NCI-H510A (cell line): ENCODE measurements at regions not wholly inside any gene's neighbourhood (a gene's known extent, or its start where the extent isn't known, plus 50 kb on each side); places are given as distances from the start of the nearest gene placed in this dataset.
A peak's percentile ranks its signal among the peaks of the same experiment; 100 is the strongest.

ENCODE experiments used
- DNase-seq: peaks from one replicate; lab custom pipeline; 2025; lab: John Stamatoyannopoulos, UW

DNA sequence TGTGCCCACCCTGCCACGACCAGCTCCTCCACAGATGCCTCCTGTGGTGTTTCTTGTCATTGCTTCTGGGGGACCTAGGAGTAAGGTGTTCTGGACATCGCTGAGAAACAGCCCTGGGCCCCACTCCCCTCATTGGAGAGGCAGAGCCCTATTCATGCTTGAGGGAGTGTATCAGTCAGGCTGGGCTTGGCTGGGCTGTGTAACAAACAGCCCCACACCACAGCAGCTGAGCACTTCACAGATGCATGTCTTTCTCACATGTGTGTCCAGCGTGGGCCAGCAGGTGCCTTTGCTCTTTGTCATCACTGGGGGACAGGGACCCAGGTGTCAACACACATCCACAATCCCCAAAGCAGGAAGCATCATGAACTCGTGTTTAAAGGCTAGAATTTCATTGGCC, 65.1 kb upstream of the FBRSL1 start:
- DNase-seq = no peak

DNA sequence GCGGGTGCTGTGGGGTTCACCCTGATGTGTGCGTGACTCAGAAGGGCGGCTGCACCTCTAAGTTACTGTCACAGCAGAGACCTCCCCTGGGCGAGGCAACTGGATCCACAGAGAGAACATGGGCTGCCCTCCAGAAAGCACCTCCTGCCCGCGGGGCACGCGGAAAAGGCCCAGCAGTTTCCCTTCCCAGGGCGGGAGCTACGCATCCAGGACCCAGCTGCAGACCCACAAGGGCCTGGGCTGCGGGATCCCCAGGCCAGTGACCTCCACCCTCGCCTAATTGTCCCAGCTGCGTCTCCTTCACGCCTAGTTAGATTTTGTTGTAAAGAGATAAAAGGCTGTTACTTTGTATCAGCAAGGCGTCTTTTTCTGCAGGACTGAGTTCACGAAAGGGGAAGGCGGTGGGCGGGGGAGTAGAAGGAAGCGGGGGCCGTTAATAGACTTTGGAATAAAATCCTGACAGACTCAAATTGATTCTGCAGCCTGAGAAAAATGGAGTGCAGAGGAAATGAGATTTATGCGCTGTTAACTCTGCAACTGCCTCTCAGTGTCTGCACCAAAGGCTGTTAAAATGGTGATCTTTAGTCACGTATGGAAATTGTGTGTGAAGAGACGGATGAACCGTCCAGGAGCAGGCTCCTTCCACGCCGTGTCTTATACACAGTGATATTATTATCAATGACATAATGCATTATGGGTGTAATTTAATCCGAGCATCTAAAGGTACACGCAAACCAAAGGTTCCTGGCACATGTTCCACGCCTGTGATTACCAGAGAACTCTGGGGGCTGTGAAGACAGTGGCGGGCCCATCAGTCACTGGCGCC, 65.9 kb upstream of the FBRSL1 start:
- no peak for DNase-seq

DNA sequence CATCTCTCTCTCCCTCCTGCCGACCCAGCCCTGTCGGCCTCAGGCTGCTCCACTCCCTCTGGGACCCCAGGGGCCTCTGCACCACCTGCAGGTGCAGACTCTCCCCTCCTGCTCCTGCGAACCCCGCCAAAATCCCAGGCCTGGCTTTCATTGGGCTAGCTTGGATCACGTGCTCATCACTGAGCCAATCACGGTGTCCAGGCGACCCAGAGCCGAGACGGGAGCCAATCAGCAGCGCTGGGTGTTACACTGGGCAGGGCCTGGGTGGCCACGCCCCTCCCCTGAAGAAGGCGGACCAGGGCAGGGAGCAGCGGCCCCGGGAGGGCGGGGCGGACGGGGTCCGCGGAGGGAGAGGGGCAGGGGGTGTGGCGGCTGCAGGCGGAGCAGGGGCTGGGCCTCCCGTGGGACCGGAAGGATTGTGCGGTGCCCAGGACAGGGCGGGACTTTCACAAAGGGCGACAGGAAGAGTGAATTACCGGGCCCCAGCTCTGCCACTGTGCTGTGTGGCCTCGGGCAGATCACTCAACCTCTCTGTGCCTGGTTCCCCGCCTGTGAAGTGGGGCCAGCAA, 66.6 kb upstream of the FBRSL1 start:
- DNase-seq = no peak

DNA sequence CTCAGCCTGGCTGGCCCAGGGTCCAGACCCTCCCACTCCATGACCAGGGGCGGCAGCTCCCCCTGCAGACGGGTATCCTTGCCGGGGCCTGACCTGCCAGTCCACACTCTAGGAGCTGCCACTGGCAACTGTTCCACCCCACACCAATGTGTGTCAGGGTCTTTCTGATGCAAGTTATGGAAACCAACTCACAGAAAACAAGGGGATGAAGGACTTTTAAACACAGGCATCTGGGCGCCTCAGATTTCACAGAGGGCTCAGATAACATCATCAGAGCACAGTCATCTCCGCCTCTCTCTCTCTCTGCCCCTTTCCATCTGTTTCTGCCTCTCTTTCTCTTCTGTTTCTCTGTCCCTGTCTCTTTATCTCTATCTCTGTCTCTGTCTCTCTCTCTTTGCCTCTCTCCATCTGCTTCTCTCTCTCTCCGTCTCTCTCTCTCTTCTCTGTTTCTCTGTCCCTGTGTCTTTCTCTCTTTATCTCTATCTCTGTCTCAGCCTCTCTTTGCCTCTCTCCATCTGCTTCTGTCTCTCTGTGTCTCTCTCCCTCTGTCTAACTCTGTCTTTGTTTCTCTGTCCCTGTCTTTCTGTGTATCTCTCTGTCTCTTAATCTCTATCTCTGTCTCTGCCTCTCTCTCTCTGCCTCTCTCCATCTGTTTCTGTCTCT, 67.4 kb upstream of the FBRSL1 start:
- DNase-seq = no peak

- DNase-seq = no peak
Measured at GRCh38 chr12:132422040-132422380, 67.9 kb upstream of the FBRSL1 start.

GRCh38 chr12:132419631-132420246, 70.2 kb upstream of the FBRSL1 start:
- no peak for DNase-seq

GRCh38 chr12:132418393-132418925, 71.5 kb upstream of the FBRSL1 start:
- DNase-seq = no peak

GRCh38 chr12:132417741-132418140, 72.2 kb upstream of the FBRSL1 start:
- no peak for DNase-seq

DNA sequence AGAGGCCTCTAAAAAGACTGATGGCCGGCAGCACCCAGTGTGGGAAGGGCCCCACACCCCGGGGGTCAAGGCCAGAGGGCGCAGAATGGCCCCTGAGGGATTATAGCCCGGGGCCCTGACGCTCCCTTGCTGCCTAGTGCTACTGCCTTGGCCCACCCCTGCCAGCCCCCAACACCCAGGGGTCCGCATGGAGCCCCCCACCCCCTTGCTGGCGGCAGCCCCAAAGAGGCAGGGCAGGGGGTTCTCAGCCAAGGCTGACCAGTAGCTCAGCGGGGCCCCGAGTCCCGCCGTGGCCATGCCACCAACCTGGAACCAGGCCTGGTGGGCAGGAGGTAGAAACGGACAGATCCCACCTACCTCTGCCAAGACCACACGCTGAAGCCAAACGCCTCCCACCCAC, 73.1 kb upstream of the FBRSL1 start:
- no peak for DNase-seq

GRCh38 chr12:132416121-132416673, 73.8 kb upstream of the FBRSL1 start:
- DNase-seq = no peak

GRCh38 chr12:132415327-132416120, 74.4 kb upstream of the FBRSL1 start:
- no peak for DNase-seq

DNA sequence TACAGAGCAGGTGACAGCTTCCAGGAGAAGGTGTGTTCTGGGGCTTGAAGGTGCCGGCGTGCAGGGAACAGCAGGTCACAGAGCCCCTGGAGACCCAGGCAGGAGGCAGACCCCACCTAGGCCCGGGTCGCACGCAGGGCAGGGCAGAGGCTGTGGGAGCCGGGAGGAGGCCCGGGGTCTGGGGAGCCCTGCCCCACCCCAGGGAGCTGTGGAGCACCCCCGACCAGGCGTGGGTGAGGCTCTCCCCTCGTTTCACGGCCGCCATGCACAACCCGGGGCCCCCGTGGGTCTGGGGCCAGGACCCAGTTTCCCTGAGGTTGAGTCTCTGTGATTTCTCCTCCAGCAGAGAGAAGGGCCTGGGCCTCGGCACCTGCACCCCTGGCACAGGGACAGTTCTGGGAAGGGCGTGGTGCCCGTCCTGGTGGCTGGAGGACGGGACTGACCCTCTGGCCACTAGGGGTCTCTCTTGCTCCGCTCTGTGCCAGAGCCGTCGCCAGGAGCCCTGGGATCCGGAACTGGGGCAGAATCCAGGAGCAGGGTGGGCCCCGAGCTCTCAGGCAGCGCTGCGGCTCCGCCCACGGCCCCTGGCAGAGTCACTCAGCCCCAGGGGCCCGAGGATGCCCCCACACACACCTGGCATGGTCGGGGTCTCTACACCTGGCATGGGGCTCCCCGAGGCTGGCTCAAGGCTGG, 75.2 kb upstream of the FBRSL1 start:
- peak; percentile 57 for DNase-seq

DNA sequence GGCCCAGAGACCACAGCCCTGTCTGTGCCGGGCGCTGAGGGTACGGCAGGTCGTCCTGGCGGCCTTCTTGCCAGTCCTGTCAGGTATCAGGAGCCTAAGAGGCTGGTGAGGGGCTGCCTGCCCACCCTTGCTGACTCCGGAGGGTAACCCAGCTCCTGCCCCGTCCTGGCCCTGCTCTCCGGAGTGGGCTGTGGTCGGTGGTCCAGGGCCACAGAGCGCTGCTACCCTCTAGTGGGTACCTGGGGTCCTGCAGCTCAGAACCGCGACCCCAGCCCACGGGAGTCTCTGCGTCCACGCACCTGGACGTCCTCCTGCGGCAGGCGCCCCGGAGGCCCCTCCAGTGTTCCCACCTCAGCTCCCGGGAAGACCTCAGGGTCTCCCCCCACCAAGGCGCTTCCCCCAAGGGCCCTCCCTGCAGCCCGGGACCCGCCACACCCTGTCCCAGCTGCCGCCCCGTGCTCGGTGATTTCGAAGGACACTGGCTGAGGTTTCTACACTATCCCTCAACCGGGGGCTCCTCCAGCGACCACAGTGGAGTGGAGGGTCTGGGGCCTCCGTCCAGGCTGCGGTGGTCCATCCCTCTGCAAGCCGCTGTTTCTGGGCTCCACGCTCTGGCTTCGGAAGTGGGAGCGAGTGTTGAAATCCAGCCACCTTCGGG, 75.9 kb upstream of the FBRSL1 start:
- DNase-seq = no peak

GRCh38 chr12:132411457-132411856, 78.5 kb upstream of the FBRSL1 start:
- no peak for DNase-seq

- no peak for DNase-seq
Measured at GRCh38 chr12:132410849-132411248, 79.1 kb upstream of the FBRSL1 start.

GRCh38 chr12:132410296-132410625, 79.7 kb upstream of the FBRSL1 start:
- DNase-seq = no peak

DNA sequence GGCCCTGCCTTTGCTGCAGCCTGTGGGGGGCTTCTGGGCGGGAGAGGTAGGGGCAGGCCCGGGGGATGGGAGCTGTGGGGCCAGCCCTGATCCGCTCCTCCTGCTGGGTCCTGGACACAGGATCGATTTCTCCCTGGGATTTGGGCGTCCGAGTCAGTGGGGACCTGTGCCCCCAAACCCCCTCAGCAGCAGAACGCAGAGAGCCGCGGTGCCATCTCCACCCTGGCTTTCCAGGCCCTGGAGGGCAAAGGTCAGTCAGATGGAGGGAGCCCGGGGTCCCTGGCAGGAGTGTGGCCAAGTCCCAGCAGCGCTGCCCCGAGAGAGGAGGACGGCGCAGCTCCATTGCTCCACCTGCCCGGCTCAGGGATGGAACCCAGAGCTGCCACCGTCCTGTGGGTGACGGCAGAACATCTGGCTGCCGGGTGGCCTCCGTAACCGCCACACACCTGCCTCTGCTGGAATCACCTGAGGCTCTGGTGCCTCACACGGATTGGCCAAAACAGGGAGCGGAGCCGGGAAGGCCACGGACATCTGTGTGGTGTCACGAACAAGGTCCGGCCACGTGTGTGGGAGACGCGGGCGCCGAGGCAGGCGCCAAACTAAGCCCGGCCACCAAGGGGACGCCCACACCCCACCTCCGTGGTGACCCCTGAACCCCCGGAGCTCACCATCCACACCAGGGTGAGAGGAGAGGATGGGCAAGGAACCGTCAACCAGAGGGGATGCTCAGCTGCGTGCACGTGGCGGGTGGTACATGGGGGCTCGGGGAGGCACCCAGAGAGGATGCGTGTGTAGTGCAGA, 80.3 kb upstream of the FBRSL1 start:
- DNase-seq = no peak

- DNase-seq = no peak
Measured at GRCh38 chr12:132408626-132409494, 79.5 kb upstream of the GALNT9 start.

- no peak for DNase-seq
Measured at GRCh38 chr12:132407992-132408391, 78.6 kb upstream of the GALNT9 start.
